CD4-positive, alpha-beta T cell treated with Interferon gamma for 1 hour (primary cell): ENCODE measurements at regions not wholly inside any gene's neighbourhood (a gene's known extent, or its start where the extent isn't known, plus 50 kb on each side); places are given as distances from the start of the nearest gene placed in this dataset.
"Not testable (repeated sequence)": the region's sequence is repeated elsewhere in the genome, so short reads cannot be mapped to it uniquely, and the experiment has no call there.

ENCODE experiments used
- DNase-seq: peaks from one replicate; pipeline ENCODE4 v3.0.0-alpha.2; 2020

GRCh38 chrX:9271789-9272525 is 192.9 kb upstream of the TBL1X start:
- DNase-seq: no peak

DNA sequence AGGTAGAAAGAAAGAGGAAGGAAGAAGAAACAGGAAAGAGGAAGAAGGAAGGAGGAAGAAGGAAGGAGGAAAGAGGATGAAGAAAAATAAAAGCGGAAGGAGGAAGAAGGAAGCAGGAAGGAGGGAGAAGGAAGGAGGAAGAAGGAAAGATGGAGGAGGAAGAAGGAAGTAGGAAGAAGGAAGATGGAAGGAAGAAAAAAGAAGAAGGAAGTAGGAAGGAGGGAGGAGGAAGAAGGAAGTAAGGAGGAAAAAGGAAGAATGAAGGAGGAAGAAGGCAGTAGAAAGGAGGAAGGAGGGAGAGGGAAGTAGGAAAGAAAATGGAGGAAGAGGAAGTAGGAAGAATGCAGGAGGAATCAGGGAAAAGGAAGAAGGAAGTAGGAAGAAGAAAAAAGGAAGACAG is 191.1 kb upstream of the TBL1X start:
- DNase-seq: no peak

GRCh38 chrX:9278475-9279233 is 186.2 kb upstream of the TBL1X start:
- DNase-seq: no peak

GRCh38 chrX:9279234-9279544 is 185.7 kb upstream of the TBL1X start:
- DNase-seq: no peak

DNA sequence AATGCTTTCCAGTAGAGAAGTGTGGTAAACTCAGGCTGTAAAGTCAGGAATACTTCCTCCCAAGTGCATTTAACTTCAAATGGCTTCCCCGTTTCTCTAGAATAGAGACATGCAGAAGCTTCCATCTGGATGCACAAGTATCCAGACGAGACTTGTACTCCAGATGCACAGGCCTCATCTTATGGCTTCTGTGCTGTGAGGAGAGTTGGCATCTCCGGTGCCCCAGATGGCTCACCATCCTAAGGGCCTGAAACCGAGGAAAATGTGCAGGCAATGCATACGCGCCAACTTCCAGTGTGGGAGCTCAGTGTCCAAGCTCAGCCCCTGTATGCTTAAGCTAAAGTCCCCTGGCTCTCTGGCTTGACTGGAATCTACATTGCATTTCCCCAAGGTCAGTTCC is 184.0 kb upstream of the TBL1X start:
- no peak for DNase-seq

- DNase-seq: no peak
Measured at GRCh38 chrX:9282325-9282724, 182.5 kb upstream of the TBL1X start.

- no peak for DNase-seq
Measured at GRCh38 chrX:9285342-9285771, 179.5 kb upstream of the TBL1X start.

DNA sequence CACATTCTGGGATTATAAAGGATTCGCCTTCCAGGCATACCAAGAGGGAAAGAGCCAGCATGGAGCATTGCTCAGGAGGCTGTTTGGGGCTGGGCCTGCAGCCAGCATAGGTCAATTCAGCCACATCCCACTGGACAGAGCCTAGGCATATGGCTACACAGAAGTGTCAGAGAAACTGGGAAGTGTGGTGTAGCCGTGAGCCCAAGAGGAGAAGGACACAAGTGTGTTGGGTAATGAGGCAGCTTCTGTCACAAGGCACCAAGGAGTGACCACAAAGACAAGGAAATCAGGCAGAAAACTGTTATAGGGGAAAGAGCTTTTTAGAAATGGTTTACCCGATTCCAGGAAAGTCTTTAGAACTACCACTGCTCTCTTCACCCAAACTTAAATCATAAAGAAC is 178.6 kb upstream of the TBL1X start:
- no peak for DNase-seq

- no peak for DNase-seq
Measured at GRCh38 chrX:9291629-9292028, 173.2 kb upstream of the TBL1X start.

- no peak for DNase-seq
Measured at GRCh38 chrX:9293051-9293496, 171.8 kb upstream of the TBL1X start.

GRCh38 chrX:9293903-9294302 is 171.0 kb upstream of the TBL1X start:
- no peak for DNase-seq

DNA sequence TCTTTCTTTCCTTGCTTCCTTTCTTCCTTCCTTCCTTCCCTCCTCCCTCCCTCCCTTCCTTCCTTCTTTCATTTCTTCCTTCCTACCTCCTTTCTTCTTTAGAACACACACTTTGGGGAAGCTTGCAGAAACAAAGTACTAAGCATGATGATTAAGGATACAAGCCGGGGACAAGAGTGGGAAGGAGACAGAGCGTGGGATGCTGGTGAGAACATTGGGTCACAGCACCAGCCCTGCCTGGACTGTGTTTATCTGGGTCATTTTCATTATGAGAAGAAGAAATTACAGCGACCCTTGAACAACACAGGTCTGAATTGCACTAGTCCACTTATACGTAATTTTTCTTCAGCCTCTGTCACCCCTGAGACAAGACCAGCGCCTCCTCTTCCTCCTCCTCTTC is 169.3 kb upstream of the TBL1X start:
- DNase-seq: no peak

- DNase-seq: no peak
Measured at GRCh38 chrX:9298221-9298620, 166.6 kb upstream of the TBL1X start.

- DNase-seq: not testable (repeated sequence)
Measured at GRCh38 chrX:9299681-9300080, 165.2 kb upstream of the TBL1X start.

- DNase-seq: no peak
Measured at GRCh38 chrX:9301836-9302235, 163.0 kb upstream of the TBL1X start.

DNA sequence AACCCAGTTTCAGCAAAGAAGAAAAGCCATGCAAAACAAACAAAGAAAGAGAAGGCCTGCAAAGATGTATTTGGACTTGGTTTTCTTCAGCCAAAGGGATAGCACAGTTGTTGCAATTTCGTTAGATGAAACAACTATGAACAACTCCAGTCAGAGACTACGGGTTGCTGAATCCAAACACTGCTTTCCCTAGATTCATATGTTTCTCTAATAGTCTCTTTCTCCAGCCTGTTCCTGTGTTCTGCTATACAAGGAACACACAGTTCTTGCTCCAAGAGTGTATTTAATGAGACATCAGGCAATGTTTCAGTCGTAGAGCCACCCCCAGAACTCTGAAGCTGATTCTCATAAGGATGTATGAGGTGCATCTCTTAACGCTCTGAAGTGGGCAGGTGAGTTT is 162.5 kb upstream of the TBL1X start:
- no peak for DNase-seq

GRCh38 chrX:9308426-9308825 is 156.4 kb upstream of the TBL1X start:
- DNase-seq: no peak

- DNase-seq: no peak
Measured at GRCh38 chrX:9310616-9311015, 154.2 kb upstream of the TBL1X start.

GRCh38 chrX:9311421-9312160 is 153.3 kb upstream of the TBL1X start:
- no peak for DNase-seq

DNA sequence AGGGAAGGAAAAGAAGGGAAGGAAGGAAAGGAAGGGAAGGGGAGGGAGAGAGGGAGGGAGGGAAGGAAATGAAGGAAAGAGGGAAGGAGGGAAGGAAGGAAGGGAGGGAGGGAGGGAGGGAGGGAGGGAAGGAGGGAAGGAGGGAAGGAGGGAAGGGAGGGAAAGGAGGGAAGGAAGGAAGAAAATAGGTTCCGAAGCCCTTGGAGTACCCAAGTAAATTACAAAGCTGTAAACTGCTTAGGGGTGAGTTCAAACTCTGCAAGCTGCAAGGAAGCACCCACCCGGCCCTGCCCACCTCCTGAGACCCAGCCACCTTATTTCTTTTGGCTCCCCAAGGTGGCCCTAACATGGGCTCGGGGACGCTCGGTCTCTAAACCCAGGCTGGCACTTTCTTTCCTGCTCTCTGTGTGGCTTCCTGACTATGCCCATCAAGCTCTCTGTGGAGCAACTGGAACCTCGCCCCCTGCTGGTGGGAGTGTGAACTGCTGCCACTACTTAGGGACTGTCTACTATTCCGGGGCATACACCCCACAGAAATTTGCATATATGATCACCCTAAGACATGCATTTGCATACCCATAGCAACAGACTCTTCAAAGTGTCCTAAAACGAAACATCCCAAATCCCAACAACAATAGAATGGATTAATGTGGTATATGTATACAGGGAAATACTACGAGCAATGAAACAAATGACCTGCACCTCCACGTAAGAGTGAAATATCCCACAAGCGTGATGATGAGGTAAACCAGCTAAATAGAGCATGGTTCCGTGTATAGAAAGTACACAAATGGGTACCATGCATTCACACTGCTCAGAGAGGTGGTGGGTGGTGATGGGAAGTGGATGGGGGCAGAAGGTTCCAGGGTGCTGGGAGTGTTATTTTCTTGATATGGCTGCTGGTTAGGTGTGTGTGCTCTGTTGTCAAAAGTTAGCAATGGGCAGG is 151.7 kb upstream of the TBL1X start:
- peak; percentile 55 for DNase-seq

DNA sequence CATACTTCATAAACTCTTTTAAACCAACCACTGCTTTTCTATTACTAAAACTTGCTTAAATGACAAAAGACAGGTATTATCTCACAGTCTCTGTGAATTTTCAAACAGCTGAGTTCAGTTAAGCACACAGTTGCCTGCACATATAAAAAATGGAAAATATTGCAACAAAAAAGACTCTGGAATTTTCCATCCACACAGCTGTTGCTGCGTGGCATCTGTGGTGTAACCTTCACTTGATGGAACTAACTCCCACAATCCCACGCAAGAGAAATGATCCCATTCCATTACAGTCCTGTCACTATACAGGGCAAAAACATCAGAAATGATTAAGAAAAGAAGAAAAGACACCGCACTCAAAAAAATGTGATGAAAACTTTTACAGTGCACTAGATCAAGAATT is 149.8 kb upstream of the TBL1X start:
- no peak for DNase-seq

GRCh38 chrX:9316096-9316495 is 148.8 kb upstream of the TBL1X start:
- no peak for DNase-seq

GRCh38 chrX:9317176-9317575 is 147.7 kb upstream of the TBL1X start:
- DNase-seq: no peak
